Thoracic aorta (tissue), 2 donors: ENCODE measurements at regions not wholly inside any gene's neighbourhood (a gene's known extent, or its start where the extent isn't known, plus 50 kb on each side); places are given as distances from the start of the nearest gene placed in this dataset.

Source experiments
- ATAC-seq: fragments of 150-250 bp; one replicate; pipeline ENCODE4 v1.8.0; 2017; ENCODE audit warnings: low read depth; ENCODE audit not compliant: insufficient number of reproducible peaks, low FRiP score
- DNase-seq: peaks from one replicate; pipeline ENCODE4 v3.0.0-alpha.2; 2020; ENCODE audit warnings: low spot score
- H3K27ac ChIP-seq, 2 donors: fragments of 200-600 bp; sonication (generic); 1 replicate in 1 of 2; 2 replicates in 1 of 2; pipeline ENCODE4 v1.5.1; 2016; ENCODE audit warnings: mild to moderate bottlenecking in 2 of 2, moderate library complexity in 2 of 2
- H3K27me3 ChIP-seq: fragments of 200-600 bp; sonication (generic); replicated peaks from 2 replicates; pipeline ENCODE4 v1.6.0; 2016; ENCODE audit warnings: mild to moderate bottlenecking; ENCODE audit not compliant: insufficient read depth
- H3K36me3 ChIP-seq: fragments of 200-600 bp; sonication (generic); one replicate; pipeline ENCODE4 v1.5.1; 2016
- H3K4me1 ChIP-seq, 2 donors: fragments of 200-600 bp; sonication (generic); 1 replicate in 1 of 2; 2 replicates in 1 of 2; pipeline versions ENCODE4 v1.5.1 to v1.6.0; 2016; ENCODE audit warnings: low read depth in 2 of 2, mild to moderate bottlenecking in 1 of 2; ENCODE audit not compliant: control insufficient read depth in 1 of 2
- H3K4me3 ChIP-seq: fragments of 200-600 bp; sonication (generic); 2 replicates; pipeline ENCODE4 v1.5.1; 2016; ENCODE audit warnings: mild to moderate bottlenecking
- H3K9me3 ChIP-seq: fragments of 200-600 bp; sonication (generic); 2 replicates; pipeline ENCODE4 v1.5.1; 2016
- TF ChIP-seq, protein P1 (sequence below): fragments of 200-600 bp; sonication (generic); IDR thresholded peaks from one replicate; pipeline ENCODE4 v1.5.1; 2019; ENCODE audit warnings: antibody characterized with exemption

DNA sequence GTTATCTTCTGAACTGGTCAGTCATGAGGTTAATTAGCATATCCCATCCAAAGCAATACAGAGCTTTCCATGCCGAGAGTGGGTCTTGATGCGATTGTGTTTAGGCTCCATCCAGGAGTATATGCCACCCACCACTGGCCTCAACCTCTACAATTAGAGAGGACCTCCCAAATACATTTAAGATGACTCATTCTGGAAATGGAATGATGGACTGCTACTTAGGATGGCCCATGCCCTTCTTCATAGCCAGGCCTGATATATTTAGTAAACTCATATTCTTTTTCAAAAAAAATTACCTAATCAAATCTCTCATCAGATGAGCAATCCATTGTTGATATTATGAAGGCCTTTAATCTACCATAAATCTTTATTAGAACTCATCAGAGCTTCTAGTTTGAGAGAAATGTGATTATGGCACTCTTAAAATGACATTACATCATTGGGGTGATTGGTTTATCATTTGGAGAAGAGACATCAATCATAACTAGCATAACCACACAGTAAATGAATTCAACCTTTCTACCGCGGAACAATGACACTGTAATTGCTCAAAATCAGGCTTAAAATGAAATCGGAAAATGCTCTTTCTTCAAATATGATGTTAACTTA, 414.2 kb upstream of the WWC1 start:
- H3K27me3 ChIP-seq, result no peaks in the 10 kb centered on the region
- no peaks in the 10 kb centered on the region for H3K9me3 ChIP-seq
- DNase-seq, result no peak
- H3K4me3 ChIP-seq, result no peak overlapping the region
- no peak for ATAC-seq
- TF ChIP-seq, protein P1, sequence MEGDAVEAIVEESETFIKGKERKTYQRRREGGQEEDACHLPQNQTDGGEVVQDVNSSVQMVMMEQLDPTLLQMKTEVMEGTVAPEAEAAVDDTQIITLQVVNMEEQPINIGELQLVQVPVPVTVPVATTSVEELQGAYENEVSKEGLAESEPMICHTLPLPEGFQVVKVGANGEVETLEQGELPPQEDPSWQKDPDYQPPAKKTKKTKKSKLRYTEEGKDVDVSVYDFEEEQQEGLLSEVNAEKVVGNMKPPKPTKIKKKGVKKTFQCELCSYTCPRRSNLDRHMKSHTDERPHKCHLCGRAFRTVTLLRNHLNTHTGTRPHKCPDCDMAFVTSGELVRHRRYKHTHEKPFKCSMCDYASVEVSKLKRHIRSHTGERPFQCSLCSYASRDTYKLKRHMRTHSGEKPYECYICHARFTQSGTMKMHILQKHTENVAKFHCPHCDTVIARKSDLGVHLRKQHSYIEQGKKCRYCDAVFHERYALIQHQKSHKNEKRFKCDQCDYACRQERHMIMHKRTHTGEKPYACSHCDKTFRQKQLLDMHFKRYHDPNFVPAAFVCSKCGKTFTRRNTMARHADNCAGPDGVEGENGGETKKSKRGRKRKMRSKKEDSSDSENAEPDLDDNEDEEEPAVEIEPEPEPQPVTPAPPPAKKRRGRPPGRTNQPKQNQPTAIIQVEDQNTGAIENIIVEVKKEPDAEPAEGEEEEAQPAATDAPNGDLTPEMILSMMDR, result no peak
- H3K4me1 ChIP-seq, result no peaks in the 10 kb centered on the region
- H3K36me3 ChIP-seq, result no peaks in the 10 kb centered on the region
- H3K27ac ChIP-seq, result no peak overlapping the region

DNA sequence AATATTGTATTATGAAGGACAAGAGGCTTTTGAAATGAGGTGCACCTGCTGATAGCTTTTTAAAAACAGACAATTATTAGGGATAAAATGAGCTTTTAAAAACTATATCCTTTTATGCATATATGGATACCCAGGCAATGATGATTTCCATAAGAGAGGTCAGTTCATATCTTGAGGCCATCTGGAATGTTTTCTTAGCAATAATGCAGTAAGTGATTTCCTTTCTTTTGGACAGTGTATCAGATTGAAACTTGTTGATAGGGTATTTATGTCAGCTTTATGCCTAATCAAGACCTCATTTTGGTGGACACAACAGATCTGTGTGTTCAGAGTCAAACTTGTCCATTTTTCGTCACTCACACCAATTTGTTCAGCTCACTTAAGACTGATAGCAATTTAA, 413.5 kb upstream of the WWC1 start:
- no peaks in the 10 kb centered on the region for H3K27me3 ChIP-seq
- no peak overlapping the region for H3K27ac ChIP-seq
- no peak overlapping the region for H3K4me3 ChIP-seq
- ATAC-seq (no peak), DNase-seq (no peak)
- no peaks in the 10 kb centered on the region for H3K36me3 ChIP-seq
- TF ChIP-seq, protein P1, result no peak
- H3K4me1 ChIP-seq, result no peaks in the 10 kb centered on the region
- no peaks in the 10 kb centered on the region for H3K9me3 ChIP-seq

DNA sequence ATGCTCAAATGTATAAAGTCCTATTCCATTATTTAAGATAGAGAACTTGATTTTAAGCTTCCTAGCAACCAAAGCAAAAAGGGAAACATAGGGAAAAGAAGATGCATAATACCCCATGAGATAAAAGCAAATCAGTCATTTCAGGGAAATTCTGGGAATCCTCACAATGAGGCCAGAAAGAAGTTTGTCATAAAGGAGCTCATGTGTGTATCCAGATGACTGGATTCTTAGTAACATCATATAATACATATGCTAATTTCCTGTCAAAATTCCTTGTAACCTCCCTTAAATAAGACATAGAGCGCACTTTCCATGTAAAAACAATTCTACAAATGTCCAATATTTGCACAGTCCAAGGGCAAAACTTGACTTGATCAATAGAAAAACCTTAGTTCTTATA, 411.0 kb upstream of the WWC1 start:
- Histone ChIP-seq H3K4me3 (no peak overlapping the region), H3K27ac (no peak overlapping the region), H3K36me3 (no peaks in the 10 kb centered on the region), H3K9me3 (no peaks in the 10 kb centered on the region), H3K4me1 (no peaks in the 10 kb centered on the region), H3K27me3 (no peaks in the 10 kb centered on the region)
- DNase-seq (no peak), ATAC-seq (no peak)
- TF ChIP-seq, protein P1, result no peak

DNA sequence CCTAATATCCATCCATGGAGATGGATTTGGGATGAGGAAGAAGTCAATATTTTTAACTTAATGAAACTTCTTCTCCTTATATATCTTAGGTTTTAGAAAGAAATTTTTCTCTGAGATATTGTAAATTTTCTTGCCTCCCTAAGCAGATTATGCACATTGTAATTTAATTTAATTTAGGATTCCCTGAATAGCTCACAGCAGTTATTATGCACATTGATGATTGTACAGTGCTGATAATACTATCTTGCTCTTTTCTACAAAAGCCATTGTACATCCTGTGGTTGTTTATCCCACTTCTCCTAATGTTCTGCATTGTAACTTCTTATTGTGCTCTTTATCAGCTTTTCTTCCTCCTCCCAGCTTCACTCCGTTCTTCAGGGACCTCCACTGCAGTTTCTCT, 410.4 kb upstream of the WWC1 start:
- H3K27me3 ChIP-seq, result no peaks in the 10 kb centered on the region
- ATAC-seq, result no peak

DNA sequence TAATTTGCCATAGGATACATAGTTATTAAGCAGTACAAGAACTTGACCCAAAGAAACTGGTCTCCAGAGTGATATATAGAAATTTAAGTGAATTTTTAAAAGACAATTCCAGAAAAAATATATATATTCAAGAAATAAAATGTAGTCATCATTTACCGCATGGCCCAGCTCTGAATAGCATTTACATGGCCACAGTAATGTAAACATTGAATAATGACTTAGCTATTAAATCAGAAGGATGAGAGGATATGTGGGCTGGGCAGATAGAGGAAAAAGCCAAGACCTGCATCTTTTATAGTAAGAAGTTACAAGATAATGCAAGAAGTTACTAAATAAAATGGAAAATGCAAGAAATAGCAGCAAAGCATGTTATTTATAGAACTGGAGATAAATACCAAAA, 405.2 kb upstream of the WWC1 start:
- no peaks in the 10 kb centered on the region for H3K9me3 ChIP-seq
- H3K36me3 ChIP-seq, result no peaks in the 10 kb centered on the region
- H3K4me1 ChIP-seq, result no peaks in the 10 kb centered on the region
- TF ChIP-seq, protein P1, result no peak
- no peak overlapping the region for H3K4me3 ChIP-seq
- ATAC-seq (no peak), DNase-seq (no peak)
- H3K27ac ChIP-seq, result no peak overlapping the region
- no peaks in the 10 kb centered on the region for H3K27me3 ChIP-seq

More for the DNA sequence above, 410.4 kb upstream of the WWC1 start:
- DNase-seq, result no peak
- Histone ChIP-seq H3K4me3 (no peak overlapping the region), H3K9me3 (no peaks in the 10 kb centered on the region), H3K4me1 (no peaks in the 10 kb centered on the region), H3K27ac (no peak overlapping the region), H3K36me3 (no peaks in the 10 kb centered on the region)
- TF ChIP-seq, protein P1, result no peak
